Body of pancreas (tissue), 4 donors: ENCODE measurements at regions not wholly inside any gene's neighbourhood (a gene's known extent, or its start where the extent isn't known, plus 50 kb on each side); places are given as distances from the start of the nearest gene placed in this dataset.

Experiments
- CTCF ChIP-seq, 7 experiments: fragments of 450-650 bp in 4 of 7; fragments of 200-600 bp in 3 of 7; sonication (generic) in 3 of 7; IDR thresholded peaks; one replicate each; pipeline ENCODE4 v1.5.1; 2016 to 2019; ENCODE audit warnings: antibody characterized with exemption in 7 of 7
- POLR2A ChIP-seq, 3 donors: fragments of 450-650 bp; IDR thresholded peaks; one replicate each; pipeline ENCODE4 v1.6.1; 2016; ENCODE audit warnings: antibody characterized with exemption in 3 of 3, mild to moderate bottlenecking in 2 of 3

GRCh38 chr1:60367532-60367931, 294.0 kb upstream of the C1orf87 start:
- no peak for TF ChIP-seq CTCF (IDR thresholded peaks at IDR 0.05)
- no peak for TF ChIP-seq POLR2A (IDR thresholded peaks at IDR 0.05)
